Stimulated activated naive B cell treated with anti-CD40 and anti-IgM and Interleukin-4, amounts not matched to agents 10 μg/mL and 1 μg/mL and 100 μg/mL, for 72 hours (primary cell): ENCODE measurements at regions not wholly inside any gene's neighbourhood (a gene's known extent, or its start where the extent isn't known, plus 50 kb on each side); places are given as distances from the start of the nearest gene placed in this dataset.
"Not testable (repeated sequence)": the region's sequence is repeated elsewhere in the genome, so short reads cannot be mapped to it uniquely, and the experiment has no call there.

Experiments used
- ATAC-seq, 2 donors: fragments of 150-1000 bp; cut with Tn5 transposase; replicated peaks; 2 replicates each; pipeline ENCODE4 v1.10.0; 2021; ENCODE audit warnings: moderate library complexity in 1 of 2
- DNase-seq: peaks from one replicate; pipeline ENCODE4 v3.0.0; 2021
- H3K27ac Mint-ChIP-seq: one replicate; pipeline ENCODE4 v1.8.0; 2022; ENCODE audit warnings: mild to moderate bottlenecking, mixed read lengths
- H3K27me3 Mint-ChIP-seq, 2 donors: one replicate each; pipeline ENCODE4 v1.8.0; 2022; ENCODE audit warnings: mixed read lengths in 2 of 2
- H3K36me3 Mint-ChIP-seq, 2 donors: one replicate each; pipeline ENCODE4 v1.8.0; 2022; ENCODE audit warnings: mixed read lengths in 2 of 2, mild to moderate bottlenecking in 1 of 2
- H3K4me1 Mint-ChIP-seq, 2 donors: one replicate each; pipeline ENCODE4 v1.8.0; 2022; ENCODE audit warnings: mixed read lengths in 2 of 2, mild to moderate bottlenecking in 1 of 2
- H3K4me3 Mint-ChIP-seq, 2 donors: one replicate each; pipeline ENCODE4 v1.8.0; 2022; ENCODE audit warnings: mild to moderate bottlenecking in 2 of 2, mixed read lengths in 2 of 2, moderate library complexity in 1 of 2
- H3K9me3 Mint-ChIP-seq, 2 donors: one replicate each; pipeline ENCODE4 v1.8.0; 2022; ENCODE audit warnings: mixed read lengths in 2 of 2, mild to moderate bottlenecking in 1 of 2

GRCh38 chr6:60991427-60992028, 1294.5 kb downstream of the KHDRBS2 start:
- H3K27ac Mint-ChIP-seq = no peak overlapping the region
- ATAC-seq = no peak
- no peak overlapping the region for H3K4me3 Mint-ChIP-seq
- DNase-seq = no peak
- H3K9me3 Mint-ChIP-seq = peaks cover 8 to 14% of the 10 kb centered on the region in 2 donors
- no peaks in the 10 kb centered on the region for H3K36me3 Mint-ChIP-seq
- H3K27me3 Mint-ChIP-seq = no peaks in the 10 kb centered on the region
- no peaks in the 10 kb centered on the region for H3K4me1 Mint-ChIP-seq

GRCh38 chr6:60952500-60952899, 1333.5 kb downstream of the KHDRBS2 start:
- H3K27me3 Mint-ChIP-seq = no peaks in the 10 kb centered on the region
- peaks cover 3% of the 10 kb centered on the region in 2 donors for H3K9me3 Mint-ChIP-seq
- ATAC-seq (no peak), DNase-seq (no peak)
- H3K4me1 Mint-ChIP-seq = no peaks in the 10 kb centered on the region
- H3K4me3 Mint-ChIP-seq = no peak overlapping the region
- no peaks in the 10 kb centered on the region for H3K36me3 Mint-ChIP-seq
- H3K27ac Mint-ChIP-seq = no peak overlapping the region

- not testable (repeated sequence) for H3K4me3 Mint-ChIP-seq, ATAC-seq, H3K27me3 Mint-ChIP-seq, DNase-seq, H3K4me1 Mint-ChIP-seq, H3K36me3 Mint-ChIP-seq, H3K9me3 Mint-ChIP-seq, H3K27ac Mint-ChIP-seq
Observed at GRCh38 chr6:60950221-60950923, 1335.7 kb downstream of the KHDRBS2 start.

- H3K27ac Mint-ChIP-seq, DNase-seq: not testable (repeated sequence)
Observed at GRCh38 chr6:60947416-60947815, 1338.6 kb downstream of the KHDRBS2 start.

GRCh38 chr6:60944803-60945202, 1341.2 kb downstream of the KHDRBS2 start:
- H3K27ac Mint-ChIP-seq, H3K4me3 Mint-ChIP-seq, H3K9me3 Mint-ChIP-seq, H3K36me3 Mint-ChIP-seq, H3K27me3 Mint-ChIP-seq, DNase-seq, H3K4me1 Mint-ChIP-seq, ATAC-seq: not testable (repeated sequence)

More at GRCh38 chr6:60947416-60947815, 1338.6 kb downstream of the KHDRBS2 start:
- not testable (repeated sequence) for H3K36me3 Mint-ChIP-seq, H3K4me3 Mint-ChIP-seq, ATAC-seq, H3K4me1 Mint-ChIP-seq, H3K27me3 Mint-ChIP-seq, H3K9me3 Mint-ChIP-seq

GRCh38 chr6:60935970-60936369, 1350.1 kb downstream of the KHDRBS2 start:
- H3K4me3 Mint-ChIP-seq, H3K9me3 Mint-ChIP-seq, H3K27ac Mint-ChIP-seq, DNase-seq, H3K4me1 Mint-ChIP-seq, H3K27me3 Mint-ChIP-seq, H3K36me3 Mint-ChIP-seq: not testable (repeated sequence)
- ATAC-seq = peak in 1 of 2 donors; percentile 45

GRCh38 chr6:60919652-60920051, 1366.4 kb downstream of the KHDRBS2 start:
- not testable (repeated sequence) for H3K27me3 Mint-ChIP-seq, H3K27ac Mint-ChIP-seq, H3K4me1 Mint-ChIP-seq, DNase-seq, H3K36me3 Mint-ChIP-seq, ATAC-seq, H3K4me3 Mint-ChIP-seq, H3K9me3 Mint-ChIP-seq

GRCh38 chr6:60903860-60904259, 1382.2 kb downstream of the KHDRBS2 start:
- H3K4me3 Mint-ChIP-seq, H3K4me1 Mint-ChIP-seq: not testable (repeated sequence)

GRCh38 chr6:60893374-60893773, 1392.7 kb downstream of the KHDRBS2 start:
- H3K27ac Mint-ChIP-seq, H3K27me3 Mint-ChIP-seq, H3K9me3 Mint-ChIP-seq, H3K4me3 Mint-ChIP-seq, DNase-seq, H3K36me3 Mint-ChIP-seq, ATAC-seq, H3K4me1 Mint-ChIP-seq: not testable (repeated sequence)

More at GRCh38 chr6:60903860-60904259, 1382.2 kb downstream of the KHDRBS2 start:
- not testable (repeated sequence) for DNase-seq, ATAC-seq, H3K27ac Mint-ChIP-seq, H3K36me3 Mint-ChIP-seq, H3K27me3 Mint-ChIP-seq
- peaks cover 0 to 14% of the 10 kb centered on the region in 2 donors for H3K9me3 Mint-ChIP-seq

GRCh38 chr6:60891606-60892005, 1394.4 kb downstream of the KHDRBS2 start:
- no peaks in the 10 kb centered on the region for H3K36me3 Mint-ChIP-seq
- no peak for DNase-seq
- ATAC-seq = no peak
- H3K4me3 Mint-ChIP-seq = no peak overlapping the region
- no peaks in the 10 kb centered on the region for H3K4me1 Mint-ChIP-seq
- H3K27ac Mint-ChIP-seq = no peak overlapping the region
- H3K9me3 Mint-ChIP-seq = peaks cover 6 to 8% of the 10 kb centered on the region in 2 donors
- H3K27me3 Mint-ChIP-seq = no peaks in the 10 kb centered on the region

GRCh38 chr6:60877396-60877795, 1408.6 kb downstream of the KHDRBS2 start:
- H3K4me1 Mint-ChIP-seq, H3K27ac Mint-ChIP-seq, H3K9me3 Mint-ChIP-seq, DNase-seq, H3K27me3 Mint-ChIP-seq, ATAC-seq, H3K4me3 Mint-ChIP-seq, H3K36me3 Mint-ChIP-seq: not testable (repeated sequence)

GRCh38 chr6:60870779-60871178, 1415.2 kb downstream of the KHDRBS2 start:
- not testable (repeated sequence) for H3K4me3 Mint-ChIP-seq, H3K27ac Mint-ChIP-seq, ATAC-seq, H3K4me1 Mint-ChIP-seq, H3K27me3 Mint-ChIP-seq, H3K36me3 Mint-ChIP-seq, DNase-seq
- H3K9me3 Mint-ChIP-seq = peaks cover 12 to 16% of the 10 kb centered on the region in 2 donors

- Mint-ChIP-seq H3K27ac (no peak overlapping the region), H3K4me1 (no peaks in the 10 kb centered on the region), H3K27me3 (no peaks in the 10 kb centered on the region), H3K36me3 (no peaks in the 10 kb centered on the region), H3K4me3 (no peak overlapping the region), H3K9me3 (peaks cover 8 to 11% of the 10 kb centered on the region in 2 donors)
- no peak for DNase-seq
- no peak for ATAC-seq
Observed at GRCh38 chr6:60867548-60867947, 1418.5 kb downstream of the KHDRBS2 start.

GRCh38 chr6:60843175-60843982, 1442.6 kb downstream of the KHDRBS2 start:
- not testable (repeated sequence) for DNase-seq, H3K4me1 Mint-ChIP-seq, H3K9me3 Mint-ChIP-seq, H3K36me3 Mint-ChIP-seq, ATAC-seq, H3K27ac Mint-ChIP-seq, H3K4me3 Mint-ChIP-seq, H3K27me3 Mint-ChIP-seq

- not testable (repeated sequence) for H3K4me1 Mint-ChIP-seq, DNase-seq, H3K9me3 Mint-ChIP-seq, ATAC-seq, H3K27ac Mint-ChIP-seq, H3K36me3 Mint-ChIP-seq, H3K4me3 Mint-ChIP-seq, H3K27me3 Mint-ChIP-seq
Observed at GRCh38 chr6:60830726-60831125, 1455.3 kb downstream of the KHDRBS2 start.
